ENCODE measurements at regions not wholly inside any gene's neighbourhood (a gene's known extent, or its start where the extent isn't known, plus 50 kb on each side); places are given as distances from the start of the nearest gene placed in this dataset.

- no peak for DNase-seq
- BruUV-seq (replicated peaks), result no TSS peak
- Mint-ChIP-seq H3K27ac (ENCODE audit: unreplicated experiment) (no peak overlapping the region), H3K36me3 (ENCODE audit: insufficient read depth, unreplicated experiment) (no peaks in the 10 kb centered on the region), H3K9me3 (ENCODE audit: low read depth, unreplicated experiment) (no peaks in the 10 kb centered on the region), H3K4me1 (ENCODE audit: low read depth, unreplicated experiment) (no peaks in the 10 kb centered on the region), H3K27me3 (ENCODE audit: unreplicated experiment) (no peaks in the 10 kb centered on the region), H3K4me3 (ENCODE audit: low read depth, unreplicated experiment) (no peak overlapping the region)
- CTCF ChIA-PET, result no interaction called here
- intact Hi-C loops (cut with micrococcal nuclease; ENCODE audit: unreplicated experiment), result no loop called here
- no peak for TF ChIP-seq CTCF (IDR thresholded peaks at IDR 0.05; ENCODE audit: unreplicated experiment)
Measured at GRCh38 chr9:108377881-108378280, 477.9 kb downstream of the ACTL7B start.

GRCh38 chr9:108377382-108377781, 478.4 kb downstream of the ACTL7B start:
- intact Hi-C loops (cut with micrococcal nuclease; ENCODE audit: unreplicated experiment), result no loop called here
- Mint-ChIP-seq H3K36me3 (ENCODE audit: insufficient read depth, unreplicated experiment) (no peaks in the 10 kb centered on the region), H3K9me3 (ENCODE audit: low read depth, unreplicated experiment) (no peaks in the 10 kb centered on the region), H3K4me3 (ENCODE audit: low read depth, unreplicated experiment) (no peak overlapping the region), H3K4me1 (ENCODE audit: low read depth, unreplicated experiment) (no peaks in the 10 kb centered on the region), H3K27me3 (ENCODE audit: unreplicated experiment) (no peaks in the 10 kb centered on the region), H3K27ac (ENCODE audit: unreplicated experiment) (no peak overlapping the region)
- CTCF ChIA-PET, result no interaction called here
- no TSS peak for BruUV-seq (replicated peaks)
- DNase-seq, result no peak
- no peak for TF ChIP-seq CTCF (IDR thresholded peaks at IDR 0.05; ENCODE audit: unreplicated experiment)

GRCh38 chr9:108376140-108376539, 479.6 kb downstream of the ACTL7B start:
- DNase-seq, result no peak
- no peak for TF ChIP-seq CTCF (IDR thresholded peaks at IDR 0.05; ENCODE audit: unreplicated experiment)
- no peaks in the 10 kb centered on the region for H3K36me3 Mint-ChIP-seq (ENCODE audit: insufficient read depth, unreplicated experiment)
- H3K4me1 Mint-ChIP-seq (ENCODE audit: low read depth, unreplicated experiment), result no peaks in the 10 kb centered on the region
- intact Hi-C loops (cut with micrococcal nuclease; ENCODE audit: unreplicated experiment), result no loop called here
- H3K4me3 Mint-ChIP-seq (ENCODE audit: low read depth, unreplicated experiment), result no peak overlapping the region
- CTCF ChIA-PET, result no interaction called here
- H3K27me3 Mint-ChIP-seq (ENCODE audit: unreplicated experiment), result no peaks in the 10 kb centered on the region
- no peaks in the 10 kb centered on the region for H3K9me3 Mint-ChIP-seq (ENCODE audit: low read depth, unreplicated experiment)
- no peak overlapping the region for H3K27ac Mint-ChIP-seq (ENCODE audit: unreplicated experiment)
- no TSS peak for BruUV-seq (replicated peaks)

GRCh38 chr9:108374626-108375025, 481.2 kb downstream of the ACTL7B start:
- H3K36me3 Mint-ChIP-seq (ENCODE audit: insufficient read depth, unreplicated experiment), result no peaks in the 10 kb centered on the region
- H3K9me3 Mint-ChIP-seq (ENCODE audit: low read depth, unreplicated experiment), result no peaks in the 10 kb centered on the region
- DNase-seq, result no peak
- CTCF ChIA-PET, result no interaction called here
- H3K27ac Mint-ChIP-seq (ENCODE audit: unreplicated experiment), result no peak overlapping the region
- BruUV-seq (replicated peaks), result no TSS peak
- no peaks in the 10 kb centered on the region for H3K4me1 Mint-ChIP-seq (ENCODE audit: low read depth, unreplicated experiment)
- no peak for TF ChIP-seq CTCF (IDR thresholded peaks at IDR 0.05; ENCODE audit: unreplicated experiment)
- no peak overlapping the region for H3K4me3 Mint-ChIP-seq (ENCODE audit: low read depth, unreplicated experiment)
- intact Hi-C loops (cut with micrococcal nuclease; ENCODE audit: unreplicated experiment), result no loop called here
- H3K27me3 Mint-ChIP-seq (ENCODE audit: unreplicated experiment), result no peaks in the 10 kb centered on the region

- CTCF ChIA-PET, result interaction anchor here (0.7 kb wide), 1 partner anchor 331 kb away, joined by 3 read pairs; no protein-coding TSS in a partner anchor
- Mint-ChIP-seq H3K4me1 (ENCODE audit: low read depth, unreplicated experiment) (no peaks in the 10 kb centered on the region), H3K36me3 (ENCODE audit: insufficient read depth, unreplicated experiment) (no peaks in the 10 kb centered on the region), H3K4me3 (ENCODE audit: low read depth, unreplicated experiment) (no peak overlapping the region), H3K9me3 (ENCODE audit: low read depth, unreplicated experiment) (no peaks in the 10 kb centered on the region), H3K27me3 (ENCODE audit: unreplicated experiment) (no peaks in the 10 kb centered on the region), H3K27ac (ENCODE audit: unreplicated experiment) (no peak overlapping the region)
- no peak for DNase-seq
- TF ChIP-seq CTCF (IDR thresholded peaks at IDR 0.05; ENCODE audit: unreplicated experiment), result no peak
- BruUV-seq (replicated peaks), result no TSS peak
- intact Hi-C loops (cut with micrococcal nuclease; ENCODE audit: unreplicated experiment), result no loop called here
Measured at GRCh38 chr9:108367188-108367587, 488.6 kb downstream of the ACTL7B start.
